SK-N-SH (cell line): ENCODE measurements at regions not wholly inside any gene's neighbourhood (a gene's known extent, or its start where the extent isn't known, plus 50 kb on each side); places are given as distances from the start of the nearest gene placed in this dataset.

ENCODE experiments used
- CTCF ChIA-PET: fragments of 300-600, 350-600 bp; formaldehyde crosslinking; extraction: SDS; loops from one replicate; lab custom pipeline; 2021; lab: Yijun Ruan, JAX
- POLR2A ChIA-PET: fragments of 350-600 bp; sonication (Branson Sonifier 250); formaldehyde crosslinking; extraction: SDS; loops from one replicate; lab custom pipeline; 2020; ENCODE audit warnings: antibody characterized with exemption, inconsistent platforms; lab: Yijun Ruan, JAX
- DNase-seq: peaks from one replicate; pipeline ENCODE4 v3.0.0; 2012
- H2AFZ ChIP-seq: fragments of 200-600 bp; sonication (generic); 2 replicates; pipeline ENCODE4 v1.8.1; 2016; ENCODE audit warnings: antibody characterized with exemption, mild to moderate bottlenecking, low read depth
- H3F3A ChIP-seq: fragments of 200-600 bp; sonication (generic); replicated peaks from 2 replicates; pipeline ENCODE3; 2016; ENCODE audit warnings: antibody characterized with exemption, mild to moderate bottlenecking; ENCODE audit not compliant: insufficient read depth
- H3K27ac ChIP-seq, 2 experiments: fragments of 200-500 bp in 1 of 2; fragments of 200-600 bp in 1 of 2; sonication (Bioruptor generic) in 1 of 2; sonication (generic), shearing (Covaris generic) in 1 of 2; 2 replicates each; pipeline versions ENCODE4 v1.5.1 to v1.6.1; 2014 to 2016; ENCODE audit warnings: low read depth in 2 of 2, inconsistent platforms in 1 of 2, low read length in 1 of 2, mild to moderate bottlenecking in 1 of 2, mixed read lengths in 1 of 2
- H3K27me3 ChIP-seq: fragments of 200-600 bp; sonication (generic), shearing (Covaris generic); 2 replicates; pipeline ENCODE4 v1.6.1; 2016; ENCODE audit warnings: mixed run types; ENCODE audit not compliant: insufficient read depth
- H3K36me3 ChIP-seq, 2 experiments: fragments of 200-500 bp in 1 of 2; fragments of 200-600 bp in 1 of 2; sonication (Bioruptor generic) in 1 of 2; sonication (generic) in 1 of 2; replicated peaks in 1 of 2; 2 replicates each; pipeline versions ENCODE3 to v1.5.1; 2014 to 2016; ENCODE audit warnings: low read length in 1 of 2, mild to moderate bottlenecking in 1 of 2; ENCODE audit not compliant: insufficient read depth in 2 of 2, control insufficient read depth in 1 of 2
- H3K4me1 ChIP-seq, 2 experiments: fragments of 200-500 bp in 1 of 2; fragments of 200-600 bp in 1 of 2; sonication (Bioruptor generic) in 1 of 2; sonication (generic), shearing (Covaris generic) in 1 of 2; 2 replicates each; pipeline versions ENCODE4 v1.5.1 to v1.6.1; 2014 to 2016; ENCODE audit warnings: low read depth in 1 of 2, low read length in 1 of 2, mixed run types in 1 of 2; ENCODE audit not compliant: insufficient read depth in 2 of 2, control insufficient read depth in 1 of 2
- H3K4me2 ChIP-seq: fragments of 200-600 bp; sonication (generic), shearing (Covaris generic); 2 replicates; pipeline ENCODE4 v1.6.1; 2017; ENCODE audit warnings: mixed run types
- H3K4me3 ChIP-seq, 2 experiments: fragments of 200-500 bp in 1 of 2; fragments of 200-600 bp in 1 of 2; sonication (Bioruptor generic) in 1 of 2; sonication (generic), shearing (Covaris generic) in 1 of 2; 2 replicates each; pipeline versions ENCODE4 v1.5.1 to v1.8.1; 2014 to 2016; ENCODE audit warnings: low read depth in 2 of 2, inconsistent platforms in 1 of 2, low read length in 1 of 2, mild to moderate bottlenecking in 1 of 2, mixed read lengths in 1 of 2, moderate library complexity in 1 of 2
- H3K79me2 ChIP-seq: fragments of 200-600 bp; sonication (generic); 2 replicates; pipeline ENCODE4 v1.8.1; 2017; ENCODE audit warnings: mild to moderate bottlenecking; ENCODE audit not compliant: insufficient read depth
- H3K9ac ChIP-seq: fragments of 200-600 bp; sonication (generic); 2 replicates; pipeline ENCODE4 v1.6.1; 2017; ENCODE audit warnings: mixed run types
- H3K9me2 ChIP-seq: fragments of 200-600 bp; sonication (generic); 2 replicates; pipeline ENCODE4 v1.6.1; 2017; ENCODE audit warnings: mixed run types
- H3K9me3 ChIP-seq: fragments of 200-600 bp; sonication (generic); 2 replicates; pipeline ENCODE4 v1.6.1; 2017; ENCODE audit warnings: mixed run types, mild to moderate bottlenecking, moderate library complexity
- H4K20me1 ChIP-seq: fragments of 200-600 bp; sonication (generic); 2 replicates; pipeline ENCODE4 v1.6.1; 2017; ENCODE audit warnings: mild to moderate bottlenecking, mixed run types; ENCODE audit not compliant: insufficient read depth
- CTCF ChIP-seq: fragments of 200-600 bp; sonication (generic); IDR thresholded peaks from 2 replicates; pipeline ENCODE4 v1.6.1; 2017; ENCODE audit warnings: antibody characterized with exemption, mild to moderate bottlenecking, moderate library complexity
- ELF1 ChIP-seq: IDR thresholded peaks from 2 replicates; pipeline ENCODE4 v1.4.0; 2012
- FOSL2 ChIP-seq: IDR thresholded peaks from 2 replicates; pipeline ENCODE4 v1.4.0; 2012; ENCODE audit warnings: low read depth, mild to moderate bottlenecking, moderate library complexity, borderline replicate concordance
- GABPA ChIP-seq: IDR thresholded peaks from 2 replicates; pipeline ENCODE4 v1.4.0; 2012; ENCODE audit warnings: low read depth, mild to moderate bottlenecking
- GATA2 ChIP-seq: sonication (generic); formaldehyde crosslinking; IDR thresholded peaks from 2 replicates; pipeline ENCODE4 v1.5.0; 2020; ENCODE audit warnings: mild to moderate bottlenecking, missing genetic modification reagents
- JUND ChIP-seq: IDR thresholded peaks from 2 replicates; pipeline ENCODE4 v1.4.0; 2012
- MEF2A ChIP-seq: IDR thresholded peaks from 2 replicates; pipeline ENCODE4 v1.4.0; 2012; ENCODE audit warnings: low read depth, borderline replicate concordance
- MXI1 ChIP-seq: IDR thresholded peaks from 2 replicates; pipeline ENCODE4 v1.6.1; 2012; ENCODE audit warnings: mild to moderate bottlenecking, low read depth, low read length, improper control_type of control experiment
- NRF1 ChIP-seq: IDR thresholded peaks from 2 replicates; pipeline ENCODE4 v1.6.1; 2012; ENCODE audit warnings: low read depth, mild to moderate bottlenecking, low read length
- RCOR1 ChIP-seq: fragments of 150-350 bp; IDR thresholded peaks from 2 replicates; pipeline ENCODE4 v1.6.1; 2017; ENCODE audit warnings: antibody characterized with exemption, low read length
- REST ChIP-seq: IDR thresholded peaks from 2 replicates; pipeline ENCODE4 v1.6.1; 2012; ENCODE audit warnings: mild to moderate bottlenecking, low read depth, low read length, moderate library complexity
- TAF1 ChIP-seq: IDR thresholded peaks from 2 replicates; pipeline ENCODE4 v1.6.1; 2012; ENCODE audit warnings: low read depth, mild to moderate bottlenecking, low read length, moderate library complexity, borderline replicate concordance
- USF2 ChIP-seq: fragments of 150-350 bp; IDR thresholded peaks from 2 replicates; pipeline ENCODE4 v1.6.1; 2017; ENCODE audit warnings: antibody characterized with exemption, low read length, low read depth, borderline replicate concordance
- YY1 ChIP-seq: IDR thresholded peaks from 2 replicates; pipeline ENCODE4 v1.4.0; 2012; ENCODE audit warnings: low read depth, mild to moderate bottlenecking
- WGBS: methylation state at CpG from one replicate; pipeline ENCODE4 v1.1.6; 2017; ENCODE audit warnings: low lambda C conversion rate; 5-methylcytosine and 5-hydroxymethylcytosine counted together

GRCh38 chr12:20272801-20273200 is 95.5 kb upstream of the PDE3A start (continued):
- TF ChIP-seq REST (no peak), MXI1 (no peak), MEF2A (no peak), USF2 (no peak), FOSL2 (no peak)
- TF ChIP-seq, all 33 proteins: peak for 0

- Histone ChIP-seq H3K27me3 (no peaks in the 10 kb centered on the region), H3K4me3 (no peak overlapping the region), H3F3A (no peaks in the 10 kb centered on the region), H4K20me1 (no peaks in the 10 kb centered on the region), H3K4me1 (peaks cover 0 to 13% of the 10 kb centered on the region in 2 experiments; a peak in 2 of 4 replicates), H3K27ac (no peak overlapping the region), H3K4me2 (no peak overlapping the region), H2AFZ (no peak overlapping the region), H3K36me3 (no peaks in the 10 kb centered on the region), H3K79me2 (no peaks in the 10 kb centered on the region), H3K9me3 (no peaks in the 10 kb centered on the region), H3K9ac (no peak overlapping the region), H3K9me2 (no peaks in the 10 kb centered on the region)
- POLR2A ChIA-PET, result interaction anchor here (0.7 kb wide), 1 partner anchor 10 kb away, joined by 4 read pairs; no protein-coding TSS in a partner anchor
- CTCF ChIA-PET, result no interaction called here
- TF ChIP-seq CTCF (no peak), JUND (no peak)
- 79% methylated on average over 3 of the region's 3 CpGs for WGBS
- DNase-seq, result no peak
Observed at GRCh38 chr12:20274008-20274407, 94.3 kb upstream of the PDE3A start.

GRCh38 chr12:20278276-20278675 is 90.1 kb upstream of the PDE3A start:
- Histone ChIP-seq H3F3A (no peaks in the 10 kb centered on the region), H3K79me2 (no peaks in the 10 kb centered on the region), H3K9me2 (no peaks in the 10 kb centered on the region), H3K9ac (no peak overlapping the region), H3K4me3 (no peak overlapping the region), H3K27me3 (no peaks in the 10 kb centered on the region), H3K36me3 (no peaks in the 10 kb centered on the region), H3K4me2 (no peak overlapping the region), H3K4me1 (no peaks in the 10 kb centered on the region; a peak in 1 of 4 replicates)
- 79% methylated on average over 4 of the region's 4 CpGs for whole genome bisulfite sequencing
- TF ChIP-seq YY1, result no peak
- TF ChIP-seq NRF1, result no peak
- TF ChIP-seq ELF1, result no peak
- TF ChIP-seq TAF1, result no peak
- TF ChIP-seq RCOR1, result no peak
- TF ChIP-seq MXI1, result no peak
- no peak for TF ChIP-seq GATA2 (CRISPR knock-in tag)
- no peak for TF ChIP-seq GABPA
- TF ChIP-seq, all 33 proteins: peak for 0
- ChIA-PET POLR2A (no interaction called here), CTCF (interaction anchor here (0.6 kb wide), 1 partner anchor 40 kb away, joined by 3 read pairs; no protein-coding TSS in a partner anchor)
- no peak overlapping the region for H3K27ac ChIP-seq
- no peak overlapping the region for H2AFZ ChIP-seq
- DNase-seq, result no peak
- no peaks in the 10 kb centered on the region for H4K20me1 ChIP-seq
- no peaks in the 10 kb centered on the region for H3K9me3 ChIP-seq
